ENCODE measurements at regions not wholly inside any gene's neighbourhood (a gene's known extent, or its start where the extent isn't known, plus 50 kb on each side); places are given as distances from the start of the nearest gene placed in this dataset.

GRCh38 chr6:106844930-106845329 lies 129.6 kb downstream of the CD24 start:
- no peak for TF ChIP-seq CTCF (IDR thresholded peaks at IDR 0.05)
- TF ChIP-seq POLR2A (IDR thresholded peaks at IDR 0.05): no peak

All from lower leg skin (tissue), 3 donors.